K562 (cell line): ENCODE measurements at regions not wholly inside any gene's neighbourhood (a gene's known extent, or its start where the extent isn't known, plus 50 kb on each side); places are given as distances from the start of the nearest gene placed in this dataset.

ENCODE experiments used
- BCOR ChIP-seq: fragments of 450-650 bp; IDR thresholded peaks from 2 replicates; pipeline ENCODE4 v1.6.1; 2016
- E2F3 ChIP-seq: fragments of 250-450 bp; sonication (Bioruptor Pico); IDR thresholded peaks from 2 replicates; pipeline ENCODE4 v1.4.0; 2020; ENCODE audit warnings: mild to moderate bottlenecking
- ILK ChIP-seq: fragments of 450-650 bp; IDR thresholded peaks from 2 replicates; pipeline ENCODE4 v1.6.1; 2016; ENCODE audit warnings: missing genetic modification characterization, low read depth, mild to moderate bottlenecking, missing compliant biosample characterization, moderate library complexity, borderline replicate concordance
- PHB2 ChIP-seq: fragments of 450-650 bp; IDR thresholded peaks from 2 replicates; pipeline ENCODE4 v1.6.1; 2017; ENCODE audit warnings: low read depth
- SAP30 ChIP-seq: fragments of 200-600 bp; sonication (generic); IDR thresholded peaks from 2 replicates; pipeline ENCODE4 v1.6.1; 2012; ENCODE audit warnings: borderline replicate concordance, low read depth, mild to moderate bottlenecking, moderate library complexity, low read length, control low read depth, inconsistent platforms; ENCODE audit not compliant: insufficient read depth, poor library complexity, severe bottlenecking
- SOX6 ChIP-seq: fragments of 450-650 bp; IDR thresholded peaks from 2 replicates; pipeline ENCODE4 v1.6.1; 2014; ENCODE audit warnings: mild to moderate bottlenecking
- TF ChIP-seq, protein P1 (sequence below): fragments of 200-800 bp; sonication (Bioruptor generic); IDR thresholded peaks from 2 replicates; pipeline ENCODE4 v1.6.1; 2016; ENCODE audit warnings: missing genetic modification characterization, missing compliant biosample characterization
- TF ChIP-seq, protein P2 (sequence below): fragments of 250-450 bp; sonication (Bioruptor Pico); IDR thresholded peaks from 2 replicates; pipeline ENCODE4 v1.8.0; 2022; ENCODE audit warnings: moderate library complexity, mild to moderate bottlenecking, inconsistent platforms

- TF ChIP-seq, protein P1, sequence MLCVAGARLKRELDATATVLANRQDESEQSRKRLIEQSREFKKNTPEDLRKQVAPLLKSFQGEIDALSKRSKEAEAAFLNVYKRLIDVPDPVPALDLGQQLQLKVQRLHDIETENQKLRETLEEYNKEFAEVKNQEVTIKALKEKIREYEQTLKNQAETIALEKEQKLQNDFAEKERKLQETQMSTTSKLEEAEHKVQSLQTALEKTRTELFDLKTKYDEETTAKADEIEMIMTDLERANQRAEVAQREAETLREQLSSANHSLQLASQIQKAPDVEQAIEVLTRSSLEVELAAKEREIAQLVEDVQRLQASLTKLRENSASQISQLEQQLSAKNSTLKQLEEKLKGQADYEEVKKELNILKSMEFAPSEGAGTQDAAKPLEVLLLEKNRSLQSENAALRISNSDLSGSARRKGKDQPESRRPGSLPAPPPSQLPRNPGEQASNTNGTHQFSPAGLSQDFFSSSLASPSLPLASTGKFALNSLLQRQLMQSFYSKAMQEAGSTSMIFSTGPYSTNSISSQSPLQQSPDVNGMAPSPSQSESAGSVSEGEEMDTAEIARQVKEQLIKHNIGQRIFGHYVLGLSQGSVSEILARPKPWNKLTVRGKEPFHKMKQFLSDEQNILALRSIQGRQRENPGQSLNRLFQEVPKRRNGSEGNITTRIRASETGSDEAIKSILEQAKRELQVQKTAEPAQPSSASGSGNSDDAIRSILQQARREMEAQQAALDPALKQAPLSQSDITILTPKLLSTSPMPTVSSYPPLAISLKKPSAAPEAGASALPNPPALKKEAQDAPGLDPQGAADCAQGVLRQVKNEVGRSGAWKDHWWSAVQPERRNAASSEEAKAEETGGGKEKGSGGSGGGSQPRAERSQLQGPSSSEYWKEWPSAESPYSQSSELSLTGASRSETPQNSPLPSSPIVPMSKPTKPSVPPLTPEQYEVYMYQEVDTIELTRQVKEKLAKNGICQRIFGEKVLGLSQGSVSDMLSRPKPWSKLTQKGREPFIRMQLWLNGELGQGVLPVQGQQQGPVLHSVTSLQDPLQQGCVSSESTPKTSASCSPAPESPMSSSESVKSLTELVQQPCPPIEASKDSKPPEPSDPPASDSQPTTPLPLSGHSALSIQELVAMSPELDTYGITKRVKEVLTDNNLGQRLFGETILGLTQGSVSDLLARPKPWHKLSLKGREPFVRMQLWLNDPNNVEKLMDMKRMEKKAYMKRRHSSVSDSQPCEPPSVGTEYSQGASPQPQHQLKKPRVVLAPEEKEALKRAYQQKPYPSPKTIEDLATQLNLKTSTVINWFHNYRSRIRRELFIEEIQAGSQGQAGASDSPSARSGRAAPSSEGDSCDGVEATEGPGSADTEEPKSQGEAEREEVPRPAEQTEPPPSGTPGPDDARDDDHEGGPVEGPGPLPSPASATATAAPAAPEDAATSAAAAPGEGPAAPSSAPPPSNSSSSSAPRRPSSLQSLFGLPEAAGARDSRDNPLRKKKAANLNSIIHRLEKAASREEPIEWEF (CRISPR knock-in tag), result no peak
- TF ChIP-seq E2F3 (CRISPR knock-in tag) (0 out of 2 replicates have a peak, but pooled peaks have one; percentile 35), PHB2 (no peak), BCOR (no peak), ILK (tag) (no peak), SAP30 (peak; percentile 64), SOX6 (peak; percentile 39; the same call in 1 of the 2 replicates)
- TF ChIP-seq, protein P2, sequence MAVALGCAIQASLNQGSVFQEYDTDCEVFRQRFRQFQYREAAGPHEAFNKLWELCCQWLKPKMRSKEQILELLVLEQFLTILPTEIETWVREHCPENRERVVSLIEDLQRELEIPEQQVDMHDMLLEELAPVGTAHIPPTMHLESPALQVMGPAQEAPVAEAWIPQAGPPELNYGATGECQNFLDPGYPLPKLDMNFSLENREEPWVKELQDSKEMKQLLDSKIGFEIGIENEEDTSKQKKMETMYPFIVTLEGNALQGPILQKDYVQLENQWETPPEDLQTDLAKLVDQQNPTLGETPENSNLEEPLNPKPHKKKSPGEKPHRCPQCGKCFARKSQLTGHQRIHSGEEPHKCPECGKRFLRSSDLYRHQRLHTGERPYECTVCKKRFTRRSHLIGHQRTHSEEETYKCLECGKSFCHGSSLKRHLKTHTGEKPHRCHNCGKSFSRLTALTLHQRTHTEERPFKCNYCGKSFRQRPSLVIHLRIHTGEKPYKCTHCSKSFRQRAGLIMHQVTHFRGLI (CRISPR knock-in tag), result no peak
Measured at GRCh38 chr17:47066841-47067682, 88.0 kb upstream of the RPRML start (continued).
